PFSK-1 (cell line): ENCODE measurements at regions not wholly inside any gene's neighbourhood (a gene's known extent, or its start where the extent isn't known, plus 50 kb on each side); places are given as distances from the start of the nearest gene placed in this dataset.

Experiments
- FOXP2 ChIP-seq: optimal IDR thresholded peaks from 2 replicates; pipeline ENCODE3; 2011; ENCODE audit warnings: borderline replicate concordance, control low read depth, inconsistent platforms; ENCODE audit not compliant: insufficient read depth; ENCODE audit errors: extremely low read length, extremely low read depth
- POLR2AphosphoS5 ChIP-seq: IDR thresholded peaks from 2 replicates; pipeline ENCODE4 v1.6.1; 2012; ENCODE audit warnings: low read depth, mild to moderate bottlenecking, control low read depth, low read length, moderate library complexity
- SIN3A ChIP-seq: IDR thresholded peaks from 2 replicates; pipeline ENCODE4 v1.6.1; 2012; ENCODE audit warnings: mild to moderate bottlenecking, low read length, moderate library complexity, borderline replicate concordance; ENCODE audit not compliant: insufficient read depth
- TAF1 ChIP-seq: IDR thresholded peaks from 2 replicates; pipeline ENCODE4 v1.6.1; 2012; ENCODE audit warnings: low read length, control low read depth, borderline replicate concordance; ENCODE audit not compliant: insufficient read depth
- TF ChIP-seq, protein P1 (sequence below), 2 experiments: IDR thresholded peaks; 2 replicates each; pipeline versions ENCODE4 v1.6.1 to v1.8.0; 2011 to 2012; ENCODE audit warnings: low read depth in 2 of 2, low read length in 2 of 2, control low read depth in 1 of 2, inconsistent platforms in 1 of 2, mild to moderate bottlenecking in 1 of 2, moderate library complexity in 1 of 2; ENCODE audit not compliant: insufficient read depth in 1 of 2

DNA sequence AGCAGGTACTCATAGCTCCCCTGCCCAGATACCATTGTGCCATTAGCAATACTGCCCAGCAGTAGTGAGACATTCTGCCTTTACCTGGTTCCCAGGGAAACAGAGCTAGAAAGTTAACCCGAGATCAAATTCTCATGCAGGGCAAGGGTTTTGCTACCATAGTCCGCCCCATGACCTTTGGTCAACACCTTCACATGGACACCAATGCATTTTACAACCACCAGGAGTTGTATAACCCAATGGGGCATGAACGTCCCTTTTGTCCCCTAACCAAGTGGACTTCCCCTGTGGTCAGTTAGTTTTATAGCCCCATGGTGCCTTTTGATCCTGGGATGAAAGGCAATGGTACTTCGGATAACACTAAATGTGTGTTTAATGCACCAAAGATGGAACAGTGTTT is 151.7 kb upstream of the IQSEC1 start:
- TF ChIP-seq, protein P1, sequence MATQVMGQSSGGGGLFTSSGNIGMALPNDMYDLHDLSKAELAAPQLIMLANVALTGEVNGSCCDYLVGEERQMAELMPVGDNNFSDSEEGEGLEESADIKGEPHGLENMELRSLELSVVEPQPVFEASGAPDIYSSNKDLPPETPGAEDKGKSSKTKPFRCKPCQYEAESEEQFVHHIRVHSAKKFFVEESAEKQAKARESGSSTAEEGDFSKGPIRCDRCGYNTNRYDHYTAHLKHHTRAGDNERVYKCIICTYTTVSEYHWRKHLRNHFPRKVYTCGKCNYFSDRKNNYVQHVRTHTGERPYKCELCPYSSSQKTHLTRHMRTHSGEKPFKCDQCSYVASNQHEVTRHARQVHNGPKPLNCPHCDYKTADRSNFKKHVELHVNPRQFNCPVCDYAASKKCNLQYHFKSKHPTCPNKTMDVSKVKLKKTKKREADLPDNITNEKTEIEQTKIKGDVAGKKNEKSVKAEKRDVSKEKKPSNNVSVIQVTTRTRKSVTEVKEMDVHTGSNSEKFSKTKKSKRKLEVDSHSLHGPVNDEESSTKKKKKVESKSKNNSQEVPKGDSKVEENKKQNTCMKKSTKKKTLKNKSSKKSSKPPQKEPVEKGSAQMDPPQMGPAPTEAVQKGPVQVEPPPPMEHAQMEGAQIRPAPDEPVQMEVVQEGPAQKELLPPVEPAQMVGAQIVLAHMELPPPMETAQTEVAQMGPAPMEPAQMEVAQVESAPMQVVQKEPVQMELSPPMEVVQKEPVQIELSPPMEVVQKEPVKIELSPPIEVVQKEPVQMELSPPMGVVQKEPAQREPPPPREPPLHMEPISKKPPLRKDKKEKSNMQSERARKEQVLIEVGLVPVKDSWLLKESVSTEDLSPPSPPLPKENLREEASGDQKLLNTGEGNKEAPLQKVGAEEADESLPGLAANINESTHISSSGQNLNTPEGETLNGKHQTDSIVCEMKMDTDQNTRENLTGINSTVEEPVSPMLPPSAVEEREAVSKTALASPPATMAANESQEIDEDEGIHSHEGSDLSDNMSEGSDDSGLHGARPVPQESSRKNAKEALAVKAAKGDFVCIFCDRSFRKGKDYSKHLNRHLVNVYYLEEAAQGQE (IDR thresholded peaks at IDR 0.05; ENCODE audit: insufficient read depth in 1 of 2, low read depth in 2 of 2, low read length in 2 of 2) = no peak
- no peak for TF ChIP-seq SIN3A

DNA sequence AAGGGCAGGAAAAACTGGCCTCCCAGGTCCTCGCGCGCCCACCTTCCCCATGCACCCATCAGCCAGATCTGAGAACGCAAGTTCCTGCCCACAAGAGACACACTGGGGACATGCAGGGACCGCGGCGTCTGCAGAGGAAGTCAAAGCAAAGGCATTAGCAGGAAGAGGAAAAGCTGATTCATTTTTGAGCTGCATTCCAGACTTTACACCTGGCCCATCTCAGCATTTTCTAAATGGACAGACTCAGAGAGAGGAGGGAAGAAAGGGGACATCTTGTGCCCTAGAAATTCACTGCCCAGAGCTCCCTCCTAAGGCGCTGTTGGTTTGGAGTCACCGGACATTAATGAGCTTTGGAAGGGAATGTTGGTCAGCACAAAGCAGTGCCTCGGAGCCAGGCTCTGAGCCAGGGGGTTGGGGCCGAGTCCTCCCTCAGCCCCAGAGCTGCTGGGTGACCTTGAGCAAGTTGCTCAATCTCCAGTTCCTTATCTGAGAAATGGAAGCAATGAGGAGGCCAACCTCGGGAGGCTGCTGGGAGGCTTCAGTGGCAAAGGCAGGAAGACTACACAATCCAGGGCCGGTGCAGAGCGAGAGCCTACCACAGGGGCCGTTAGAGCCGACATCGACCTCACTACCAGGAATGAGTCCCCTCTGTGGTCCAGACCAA is 150.5 kb upstream of the IQSEC1 start:
- TF ChIP-seq FOXP2 (no peak), TAF1 (no peak), POLR2AphosphoS5 (no peak)
- TF ChIP-seq, protein P1 (IDR thresholded peaks at IDR 0.05; ENCODE audit: insufficient read depth in 1 of 2, low read depth in 2 of 2, low read length in 2 of 2) = no peak

- TF ChIP-seq POLR2AphosphoS5 (no peak), FOXP2 (no peak), SIN3A (no peak), TAF1 (no peak)
- TF ChIP-seq, protein P1 (IDR thresholded peaks at IDR 0.05; ENCODE audit: insufficient read depth in 1 of 2, low read depth in 2 of 2, low read length in 2 of 2) = no peak
Measured at GRCh38 chr3:13222891-13223573, 149.8 kb upstream of the IQSEC1 start.

GRCh38 chr3:13222131-13222530 is 148.9 kb upstream of the IQSEC1 start:
- TF ChIP-seq TAF1 (no peak), POLR2AphosphoS5 (no peak), FOXP2 (no peak), SIN3A (no peak)
- TF ChIP-seq, protein P1 (IDR thresholded peaks at IDR 0.05; ENCODE audit: insufficient read depth in 1 of 2, low read depth in 2 of 2, low read length in 2 of 2) = no peak
